LNCaP clone FGC (cell line): ENCODE measurements at regions not wholly inside any gene's neighbourhood (a gene's known extent, or its start where the extent isn't known, plus 50 kb on each side); places are given as distances from the start of the nearest gene placed in this dataset.
"Not testable (repeated sequence)": the region's sequence is repeated elsewhere in the genome, so short reads cannot be mapped to it uniquely, and the experiment has no call there.

ENCODE experiments used
- DNase-seq: peaks from one replicate; pipeline ENCODE4 v3.0.0-alpha.2; 2011; ENCODE audit warnings: low read depth
- H3K4me3 ChIP-seq: 2 replicates; pipeline ENCODE4 v1.5.1; 2011; ENCODE audit warnings: mild to moderate bottlenecking, low read depth, low read length, control low read depth
- CTCF ChIP-seq: IDR thresholded peaks from 2 replicates; pipeline ENCODE4 v1.5.1; 2012; ENCODE audit warnings: mild to moderate bottlenecking; ENCODE audit not compliant: control insufficient read depth, insufficient read depth; ENCODE audit errors: extremely low read depth

GRCh38 chr12:42916143-42916542 is 326.6 kb upstream of the PRICKLE1 start:
- H3K4me3 ChIP-seq = no peak overlapping the region
- DNase-seq = no peak
- no peak for TF ChIP-seq CTCF

GRCh38 chr12:42915426-42915825 is 325.9 kb upstream of the PRICKLE1 start:
- H3K4me3 ChIP-seq = no peak overlapping the region
- peak; percentile 97 for DNase-seq
- TF ChIP-seq CTCF = no peak

- no peak for DNase-seq
- no peak for TF ChIP-seq CTCF
- no peak overlapping the region for H3K4me3 ChIP-seq
These were observed 322.8 kb upstream of the PRICKLE1 start for GRCh38 chr12:42912367-42912766.

- DNase-seq = no peak
- no peak overlapping the region for H3K4me3 ChIP-seq
- no peak for TF ChIP-seq CTCF
These were observed 321.1 kb upstream of the PRICKLE1 start for GRCh38 chr12:42910656-42911055.

- no peak overlapping the region for H3K4me3 ChIP-seq
- no peak for DNase-seq
- no peak for TF ChIP-seq CTCF
These were observed 319.2 kb upstream of the PRICKLE1 start for GRCh38 chr12:42908712-42909111.

GRCh38 chr12:42906801-42907200 is 317.3 kb upstream of the PRICKLE1 start:
- DNase-seq, H3K4me3 ChIP-seq: not testable (repeated sequence)

- H3K4me3 ChIP-seq = no peak overlapping the region
- DNase-seq = no peak
- TF ChIP-seq CTCF = no peak
These were observed 315.8 kb upstream of the PRICKLE1 start for GRCh38 chr12:42905419-42905705.

GRCh38 chr12:42904683-42905418 is 315.3 kb upstream of the PRICKLE1 start:
- H3K4me3 ChIP-seq = no peak overlapping the region
- DNase-seq = no peak
- TF ChIP-seq CTCF = no peak
